ENCODE measurements at regions not wholly inside any gene's neighbourhood (a gene's known extent, or its start where the extent isn't known, plus 50 kb on each side); places are given as distances from the start of the nearest gene placed in this dataset.

- H3K79me1 ChIP-seq (ENCODE audit: low read depth, low read length), result no peaks in the 10 kb centered on the region
- H3K4me3 ChIP-seq (ENCODE audit: extremely low read depth in 1 of 4, insufficient read depth in 2 of 4, low read depth in 3 of 4, low read length in 4 of 4), result no peak overlapping the region
- H3K56ac ChIP-seq (replicated peaks; ENCODE audit: insufficient read length, low read depth, low read length), result no peak overlapping the region
- H3K18ac ChIP-seq (ENCODE audit: extremely low read depth, low read length), result no peak overlapping the region
- H3K27me3 ChIP-seq (replicated peaks in 1 of 4; ENCODE audit: control insufficient read depth in 3 of 4, extremely low read depth in 1 of 4, insufficient read depth in 3 of 4, low read length in 3 of 4), result no peaks in the 10 kb centered on the region
- no peaks in the 10 kb centered on the region for H3K4me1 ChIP-seq (replicated peaks in 1 of 4; ENCODE audit: control insufficient read depth in 3 of 4, insufficient read depth in 4 of 4, low read length in 3 of 4)
- no peak overlapping the region for H3K27ac ChIP-seq (ENCODE audit: low read depth, low read length)
- H3K23me2 ChIP-seq (ENCODE audit: low read depth, low read length), result no peaks in the 10 kb centered on the region; the same call in 1 of the 2 replicates
- H2BK12ac ChIP-seq (ENCODE audit: low read depth, low read length), result no peak overlapping the region
- no peaks in the 10 kb centered on the region for H3K79me2 ChIP-seq (ENCODE audit: control insufficient read depth in 1 of 2, insufficient read depth in 2 of 2, low read length in 2 of 2)
- no peak overlapping the region for H2AK5ac ChIP-seq (ENCODE audit: low read depth, low read length)
- FAIRE-seq (no peak), DNase-seq (ENCODE audit: low read depth in 1 of 2, low spot score in 2 of 2) (no peak)
- no peak overlapping the region for H2BK120ac ChIP-seq (replicated peaks; ENCODE audit: low read depth, low read length)
- H3K4me2 ChIP-seq (ENCODE audit: insufficient read depth in 1 of 2, low read depth in 2 of 2, low read length in 2 of 2), result no peak overlapping the region
- no peak overlapping the region for H3K23ac ChIP-seq (ENCODE audit: insufficient read length)
- H2AFZ ChIP-seq (ENCODE audit: low read length), result no peak overlapping the region
- no peaks in the 10 kb centered on the region for H4K20me1 ChIP-seq (replicated peaks in 1 of 2; ENCODE audit: control insufficient read depth in 1 of 2, insufficient read depth in 2 of 2, low read length in 2 of 2)
- no peak overlapping the region for H3K14ac ChIP-seq (ENCODE audit: insufficient read length)
- no peak overlapping the region for H3K4ac ChIP-seq (replicated peaks; ENCODE audit: insufficient read length, low read depth, low read length)
- H2BK15ac ChIP-seq (ENCODE audit: low read length), result no peak overlapping the region
- H2BK20ac ChIP-seq (ENCODE audit: low read length), result no peak overlapping the region
- no peak overlapping the region for H4K5ac ChIP-seq (ENCODE audit: insufficient read length, low read depth, low read length)
- WGBS, 2 experiments (ENCODE audit: extremely low coverage in 1 of 2, insufficient coverage in 1 of 2, insufficient read length in 1 of 2, insufficient replicate concordance in 2 of 2, low coverage in 1 of 2, low lambda C conversion rate in 2 of 2, missing lambda C conversion rate in 1 of 2), result 87% methylated on average over 3 of the region's 3 CpGs; no CpG with 5 or more reads in 1 of the 2 experiments
- H3K9ac ChIP-seq (replicated peaks in 1 of 4; ENCODE audit: extremely low read depth in 1 of 4, low read depth in 3 of 4, low read length in 3 of 4), result no peak overlapping the region
- TF ChIP-seq RXRA (IDR thresholded peaks at IDR 0.05; ENCODE audit: insufficient read depth, low read depth, low read length), result no peak
- no peak for TF ChIP-seq EGR1 (IDR thresholded peaks at IDR 0.05; ENCODE audit: borderline replicate concordance, low read depth, low read length)
- no peak for TF ChIP-seq EZH2 (IDR thresholded peaks at IDR 0.05; ENCODE audit: low read depth, low read length, severe bottlenecking)
- TF ChIP-seq CHD2 (IDR thresholded peaks at IDR 0.05; ENCODE audit: low read length), result no peak
- no peak for TF ChIP-seq GTF2F1 (IDR thresholded peaks at IDR 0.05; ENCODE audit: borderline replicate concordance, low read depth, low read length)
- TF ChIP-seq CHD1 (IDR thresholded peaks at IDR 0.05; ENCODE audit: low read depth, low read length), result no peak
- TF ChIP-seq RNF2 (IDR thresholded peaks at IDR 0.05; ENCODE audit: borderline replicate concordance, low read depth, low read length, missing control alignments, poor library complexity, severe bottlenecking), result no peak
- TF ChIP-seq HDAC6 (IDR thresholded peaks at IDR 0.05; ENCODE audit: low read depth, low read length), result no peak
- H3K9me3 ChIP-seq (ENCODE audit: insufficient read depth in 2 of 2, low read depth in 1 of 2, low read length in 1 of 2), result no peaks in the 10 kb centered on the region
- no peak overlapping the region for H4K8ac ChIP-seq (ENCODE audit: extremely low read depth, insufficient read depth, low read length)
- no peak overlapping the region for H2BK5ac ChIP-seq (ENCODE audit: low read depth, low read length)
- CTCF ChIA-PET (ENCODE audit: partially characterized antibody), result no interaction called here
- no peak overlapping the region for H4K91ac ChIP-seq (replicated peaks; ENCODE audit: insufficient read length, low read length)
- POLR2A ChIA-PET (ENCODE audit: partially characterized antibody), result no interaction called here
- no peaks in the 10 kb centered on the region for H3K36me3 ChIP-seq (ENCODE audit: control insufficient read depth in 2 of 4, insufficient read depth in 4 of 4, low read length in 3 of 4)
Observed at GRCh38 chr17:71740866-71741265, 380.0 kb upstream of the SOX9 start.
